ENCODE measurements at regions not wholly inside any gene's neighbourhood (a gene's known extent, or its start where the extent isn't known, plus 50 kb on each side); places are given as distances from the start of the nearest gene placed in this dataset.

- TF ChIP-seq EZH2phosphoT487 (IDR thresholded peaks at IDR 0.05; ENCODE audit: insufficient read depth, low read depth) = no peak
- TF ChIP-seq EZH2 (IDR thresholded peaks at IDR 0.05; ENCODE audit: insufficient read depth, poor library complexity, severe bottlenecking) = no peak
These were observed 847.3 kb downstream of the BRD1 start for GRCh38 chr22:48980409-48980808.
